Eye (tissue), 1 donor: ENCODE measurements at regions not wholly inside any gene's neighbourhood (a gene's known extent, or its start where the extent isn't known, plus 50 kb on each side); places are given as distances from the start of the nearest gene placed in this dataset.

Experiments used
- DNase-seq: peaks from one replicate; pipeline ENCODE4 v3.0.0-alpha.2; 2015

GRCh38 chr2:20150110-20150706 lies 74.7 kb downstream of the SDC1 start:
- DNase-seq = no peak

- DNase-seq = no peak
These were observed 75.3 kb downstream of the SDC1 start for GRCh38 chr2:20149703-20150030.

GRCh38 chr2:20148923-20149702 lies 75.8 kb downstream of the SDC1 start:
- DNase-seq = peak; percentile 85

- DNase-seq = no peak
These were observed 76.5 kb downstream of the SDC1 start for GRCh38 chr2:20148426-20148922.

DNA sequence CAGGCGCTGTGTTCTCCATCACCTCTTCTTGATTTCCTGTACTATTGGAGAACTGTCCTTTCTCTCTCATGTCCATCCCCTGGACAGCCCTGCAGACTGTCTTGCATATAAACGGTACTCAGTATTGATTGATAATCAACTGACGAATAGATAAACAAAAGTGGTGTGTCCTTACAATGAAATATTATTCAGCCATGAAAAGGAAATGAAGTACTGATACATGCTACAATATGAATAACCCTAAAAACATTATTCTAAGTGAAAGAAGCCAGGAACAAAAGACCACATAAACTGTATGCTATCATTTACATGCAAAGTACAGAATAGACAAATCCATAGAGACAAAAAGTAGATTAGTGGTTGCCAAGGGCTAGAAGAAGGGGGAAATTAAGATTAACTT lies 77.6 kb downstream of the SDC1 start:
- no peak for DNase-seq

GRCh38 chr2:20146401-20146800 lies 78.5 kb downstream of the SDC1 start:
- DNase-seq = no peak

- DNase-seq = no peak
These were observed 79.3 kb downstream of the SDC1 start for GRCh38 chr2:20145497-20146193.

DNA sequence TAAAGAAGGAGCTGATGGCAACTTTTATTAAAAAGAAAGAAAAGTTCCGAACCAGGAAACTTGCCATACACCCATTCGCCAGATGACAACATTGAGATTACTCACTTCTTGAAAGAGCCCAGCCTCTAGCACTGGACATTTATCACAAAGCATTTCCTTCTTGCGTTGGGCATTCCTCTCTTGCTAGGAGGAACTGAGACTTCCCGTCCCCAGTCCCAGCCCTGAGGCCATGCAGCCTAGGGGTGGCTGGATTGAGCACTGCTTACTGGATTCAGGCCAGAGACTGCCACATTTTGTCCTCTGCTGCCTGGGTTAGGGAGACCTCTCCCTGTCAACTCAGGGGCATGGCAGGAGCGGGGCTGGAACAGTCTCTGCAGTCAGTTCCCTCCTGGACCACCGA lies 80.1 kb downstream of the SDC1 start:
- DNase-seq = no peak

DNA sequence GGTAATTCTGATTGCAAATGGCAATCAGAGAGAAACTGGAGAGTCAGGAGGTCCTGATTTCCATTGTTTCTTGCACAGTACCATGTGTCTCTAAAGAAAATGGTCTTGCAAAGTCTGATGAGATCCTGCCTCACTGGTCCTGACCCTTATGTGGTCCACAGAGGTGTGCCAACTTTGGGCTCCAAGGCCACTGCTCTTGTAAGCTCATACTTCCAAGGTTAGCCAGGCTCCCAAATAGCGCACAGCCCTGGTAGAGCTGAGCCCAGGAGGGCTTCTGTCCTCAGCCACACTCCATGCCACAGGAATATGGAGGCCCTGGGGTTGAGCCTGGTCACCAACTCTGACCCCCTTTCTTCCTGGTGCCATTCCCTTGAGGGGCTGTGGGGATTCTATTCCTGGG lies 80.7 kb downstream of the SDC1 start:
- no peak for DNase-seq

- no peak for DNase-seq
These were observed 81.7 kb downstream of the SDC1 start for GRCh38 chr2:20143263-20143662.

DNA sequence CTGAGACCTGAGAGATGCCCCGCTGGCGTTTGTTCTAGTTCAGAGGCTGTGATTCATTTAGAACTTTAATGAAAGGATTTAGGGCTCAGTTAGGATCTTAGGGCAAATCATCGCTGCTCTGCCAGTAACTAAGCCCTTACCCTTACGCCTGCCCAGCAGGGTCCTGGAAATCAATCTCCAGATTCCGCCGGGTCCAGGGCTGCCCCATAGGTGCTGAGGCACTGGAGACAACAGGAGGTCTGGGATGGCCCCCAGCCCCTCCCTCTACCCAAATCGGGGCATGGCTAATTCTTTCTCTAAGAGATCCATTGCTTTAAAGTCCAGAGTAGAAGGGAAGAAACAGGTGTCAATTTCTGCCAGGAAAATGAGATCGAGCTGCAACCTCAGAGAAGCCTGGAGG lies 83.1 kb downstream of the SDC1 start:
- DNase-seq = no peak

- DNase-seq = no peak
These were observed 83.7 kb downstream of the SDC1 start for GRCh38 chr2:20141056-20141762.

DNA sequence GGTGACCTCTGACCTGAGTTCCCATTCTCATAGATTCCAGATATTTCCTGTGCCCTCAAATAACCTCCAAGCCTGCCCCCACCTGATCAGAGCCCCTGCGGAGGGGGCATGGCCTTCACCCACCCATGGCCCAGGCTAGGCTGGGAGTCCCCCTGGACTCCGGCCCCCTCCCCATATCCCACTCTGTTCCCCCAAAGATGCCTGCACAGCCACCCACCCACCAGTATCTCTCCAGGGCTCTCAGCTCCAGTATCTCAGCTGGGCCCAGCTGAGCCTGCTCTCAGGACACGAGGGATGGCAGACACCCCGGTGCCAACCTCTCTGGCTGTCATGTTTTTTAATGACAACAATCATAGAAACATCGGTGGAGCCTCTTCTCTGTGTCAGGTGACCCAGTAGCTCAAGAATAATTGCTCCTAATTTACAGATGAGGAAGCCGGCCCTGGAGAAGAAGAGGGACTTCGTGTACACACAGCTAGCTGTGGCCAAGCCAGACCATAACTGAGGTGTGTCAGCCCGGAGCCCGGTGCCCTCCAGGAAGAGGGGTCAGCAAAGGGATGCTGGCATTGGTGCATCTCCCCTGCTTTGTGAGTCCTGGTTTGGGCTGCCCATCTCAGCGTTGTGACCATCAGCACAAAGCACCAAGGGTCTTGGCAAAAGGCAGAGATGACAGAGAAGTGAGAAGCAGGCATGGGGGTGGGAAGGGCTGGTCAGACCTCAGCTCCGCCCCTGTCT lies 84.4 kb downstream of the SDC1 start:
- no peak for DNase-seq

DNA sequence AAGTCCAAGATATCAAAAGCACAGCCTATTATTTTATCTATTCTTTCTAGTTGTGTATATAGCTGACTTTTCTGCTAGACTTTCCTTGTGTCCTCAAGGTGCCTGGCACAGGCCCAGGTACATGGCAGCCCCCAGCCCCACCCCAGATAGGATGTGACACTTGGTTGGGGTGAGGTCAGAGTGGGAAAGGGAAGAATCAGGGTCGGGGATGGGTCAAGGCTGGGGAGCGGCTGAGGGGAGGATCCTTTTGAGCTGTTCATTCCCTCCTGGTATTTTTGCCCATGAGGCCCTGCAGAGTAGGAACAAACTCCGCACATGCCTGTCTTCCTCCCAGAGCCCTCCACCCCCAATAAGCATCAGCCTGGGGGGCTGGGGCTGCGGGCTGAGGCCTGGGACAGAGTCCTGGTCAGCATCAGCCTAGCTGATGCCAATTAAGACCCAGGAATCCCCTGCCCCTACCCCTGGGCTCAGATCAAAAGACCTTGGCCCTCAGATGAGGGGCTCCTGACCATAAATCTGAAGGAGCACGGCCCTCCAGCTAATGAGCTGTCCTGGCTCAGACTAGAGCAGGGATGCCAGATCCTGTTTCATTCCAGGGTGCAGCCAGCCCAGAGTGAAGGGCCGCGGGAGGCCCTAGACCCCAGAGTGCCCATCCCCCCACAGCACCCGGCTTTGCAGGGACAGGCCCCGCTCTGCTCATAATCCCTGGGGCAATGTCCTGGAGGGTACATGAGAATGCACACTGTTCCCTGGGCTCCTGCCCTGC lies 85.3 kb downstream of the SDC1 start:
- DNase-seq = peak; percentile 67

DNA sequence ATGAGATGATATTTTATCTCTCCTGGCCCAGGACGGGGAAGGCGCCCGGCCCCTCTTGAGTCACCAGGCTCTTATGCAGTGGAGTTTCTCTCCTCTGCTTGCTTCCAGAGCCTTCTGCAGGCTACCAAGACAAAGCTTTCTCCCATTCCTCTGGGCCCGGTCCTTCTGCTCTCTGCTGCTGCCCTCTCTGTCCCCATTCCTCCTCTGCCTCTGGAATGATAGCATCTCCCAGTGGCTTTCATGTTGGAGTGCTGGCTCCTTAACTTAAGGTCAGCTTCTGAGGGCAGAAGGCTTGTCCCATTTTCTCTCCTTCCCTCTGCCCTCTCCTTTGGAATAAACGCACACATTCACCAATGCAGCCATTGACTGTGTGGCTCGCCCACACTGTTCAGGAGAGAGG lies 86.2 kb downstream of the SDC1 start:
- no peak for DNase-seq

GRCh38 chr2:20137884-20138283 lies 86.5 kb upstream of the LAPTM4A start:
- DNase-seq = no peak

GRCh38 chr2:20137131-20137571 lies 85.7 kb upstream of the LAPTM4A start:
- DNase-seq = no peak

GRCh38 chr2:20136149-20136548 lies 84.7 kb upstream of the LAPTM4A start:
- no peak for DNase-seq

DNA sequence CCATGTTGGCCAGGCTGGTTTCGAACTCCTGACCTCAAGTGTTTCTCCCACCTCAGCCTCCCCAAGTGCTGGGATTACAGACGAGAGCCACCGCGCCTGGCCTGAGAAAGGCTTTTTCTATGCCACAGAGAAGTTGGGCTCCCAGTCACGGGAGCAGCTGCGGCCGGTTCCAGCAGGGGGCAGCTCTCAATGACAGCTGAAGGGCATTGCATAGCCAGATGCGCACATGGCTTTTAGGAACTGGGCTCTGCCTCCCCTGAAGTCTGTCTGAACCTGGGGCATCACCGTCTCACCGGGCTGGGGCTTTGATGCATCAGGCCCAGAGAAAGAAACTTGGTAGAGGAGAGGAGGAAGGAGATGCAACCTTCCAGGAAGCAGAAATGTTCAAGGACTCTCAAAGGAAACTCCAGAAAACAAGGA lies 84.2 kb upstream of the LAPTM4A start:
- peak; percentile 85 for DNase-seq

- no peak for DNase-seq
These were observed 81.6 kb upstream of the LAPTM4A start for GRCh38 chr2:20132990-20133535.

DNA sequence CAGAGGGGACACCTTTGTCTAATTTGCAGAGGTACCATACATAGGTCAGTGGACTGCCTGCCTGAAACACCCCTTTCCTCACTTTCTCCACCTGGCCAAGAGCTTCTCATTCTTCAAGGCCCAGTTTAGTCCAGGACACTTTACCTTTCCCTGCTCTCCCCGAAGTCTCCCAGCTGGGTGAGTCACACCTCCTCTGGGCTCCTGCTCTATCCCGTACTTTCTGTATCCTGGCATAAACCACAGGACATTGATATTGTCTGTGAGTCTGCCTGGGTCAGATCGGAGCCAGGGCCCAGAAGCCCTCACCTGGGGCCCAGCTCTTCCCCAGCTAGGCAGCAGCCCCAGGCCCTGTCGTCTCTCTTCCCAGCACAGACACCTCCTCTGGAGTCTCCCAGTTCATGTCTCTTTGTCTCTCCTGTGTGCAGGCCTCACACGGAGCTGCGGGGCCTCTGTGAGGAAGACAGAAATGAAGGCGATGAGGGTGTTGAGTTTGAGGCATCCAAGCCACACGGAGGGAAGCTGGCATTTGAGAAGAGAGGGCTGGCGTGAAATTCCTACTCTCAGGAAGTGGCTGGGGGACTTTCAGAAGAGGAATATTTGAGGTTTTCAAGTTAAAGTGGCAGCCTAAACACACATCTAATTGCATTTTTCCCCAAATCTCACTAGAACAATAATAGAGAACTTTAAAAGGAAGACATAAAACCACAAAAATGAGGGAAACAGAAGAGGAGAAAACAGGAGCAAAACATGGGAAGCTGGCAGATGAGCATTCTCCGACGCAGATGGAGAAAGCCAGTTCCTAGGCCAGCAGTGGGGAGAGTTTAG lies 79.6 kb upstream of the LAPTM4A start:
- DNase-seq = no peak
